ENCODE measurements at regions not wholly inside any gene's neighbourhood (a gene's known extent, or its start where the extent isn't known, plus 50 kb on each side); places are given as distances from the start of the nearest gene placed in this dataset.

DNA sequence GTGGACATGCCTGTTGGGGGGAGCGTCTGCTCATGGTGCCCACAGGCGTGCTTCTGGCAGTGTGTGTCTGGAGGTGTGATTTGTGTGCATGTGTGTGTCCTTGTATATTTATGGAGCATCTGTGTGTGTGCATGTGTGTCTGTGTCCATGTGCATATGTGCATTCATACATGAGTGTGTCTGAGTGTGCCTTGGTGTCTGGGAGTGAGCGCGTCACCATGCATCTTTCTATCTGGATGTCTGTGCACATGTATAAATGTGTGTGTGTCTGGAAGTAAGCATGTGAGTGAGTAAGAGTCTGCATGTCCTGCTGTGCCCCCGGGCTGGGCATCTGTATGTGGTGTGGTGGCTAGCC lies 58.1 kb upstream of the PRR23E start:
- TF ChIP-seq, protein P1, sequence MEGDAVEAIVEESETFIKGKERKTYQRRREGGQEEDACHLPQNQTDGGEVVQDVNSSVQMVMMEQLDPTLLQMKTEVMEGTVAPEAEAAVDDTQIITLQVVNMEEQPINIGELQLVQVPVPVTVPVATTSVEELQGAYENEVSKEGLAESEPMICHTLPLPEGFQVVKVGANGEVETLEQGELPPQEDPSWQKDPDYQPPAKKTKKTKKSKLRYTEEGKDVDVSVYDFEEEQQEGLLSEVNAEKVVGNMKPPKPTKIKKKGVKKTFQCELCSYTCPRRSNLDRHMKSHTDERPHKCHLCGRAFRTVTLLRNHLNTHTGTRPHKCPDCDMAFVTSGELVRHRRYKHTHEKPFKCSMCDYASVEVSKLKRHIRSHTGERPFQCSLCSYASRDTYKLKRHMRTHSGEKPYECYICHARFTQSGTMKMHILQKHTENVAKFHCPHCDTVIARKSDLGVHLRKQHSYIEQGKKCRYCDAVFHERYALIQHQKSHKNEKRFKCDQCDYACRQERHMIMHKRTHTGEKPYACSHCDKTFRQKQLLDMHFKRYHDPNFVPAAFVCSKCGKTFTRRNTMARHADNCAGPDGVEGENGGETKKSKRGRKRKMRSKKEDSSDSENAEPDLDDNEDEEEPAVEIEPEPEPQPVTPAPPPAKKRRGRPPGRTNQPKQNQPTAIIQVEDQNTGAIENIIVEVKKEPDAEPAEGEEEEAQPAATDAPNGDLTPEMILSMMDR (IDR thresholded peaks at IDR 0.05; ENCODE audit: borderline replicate concordance, extremely low read depth, low read length, poor library complexity, severe bottlenecking) = no peak
- no peak for TF ChIP-seq EZH2 (IDR thresholded peaks at IDR 0.05; ENCODE audit: borderline replicate concordance, low read depth, low read length, severe bottlenecking)
